Esophagus squamous epithelium (tissue), 5 donors: ENCODE measurements at regions not wholly inside any gene's neighbourhood (a gene's known extent, or its start where the extent isn't known, plus 50 kb on each side); places are given as distances from the start of the nearest gene placed in this dataset.

ENCODE experiments used
- DNase-seq: peaks from one replicate; lab custom pipeline; 2025; lab: John Stamatoyannopoulos, UW
- H3K27ac ChIP-seq, 4 donors: fragments of 200-600 bp; sonication (generic); one replicate each; pipeline ENCODE4 v1.5.1; 2016 to 2019; ENCODE audit warnings: mild to moderate bottlenecking in 1 of 4
- H3K27me3 ChIP-seq, 4 donors: fragments of 200-600 bp; sonication (generic); 1 replicate in 3 of 4; 2 replicates in 1 of 4; pipeline versions ENCODE4 v1.5.1 to v1.6.0; 2017 to 2021; ENCODE audit warnings: antibody characterized with exemption in 1 of 4
- H3K36me3 ChIP-seq, 3 donors: fragments of 200-600 bp; sonication (generic); one replicate each; pipeline ENCODE4 v1.5.1; 2016 to 2019
- H3K4me1 ChIP-seq, 3 donors: fragments of 200-600 bp; sonication (generic); one replicate each; pipeline ENCODE4 v1.5.1; 2017 to 2019
- H3K4me3 ChIP-seq, 4 donors: fragments of 200-600 bp; sonication (generic); 1 replicate in 3 of 4; 2 replicates in 1 of 4; pipeline ENCODE4 v1.5.1; 2016 to 2019; ENCODE audit warnings: mild to moderate bottlenecking in 2 of 4, moderate library complexity in 1 of 4
- H3K9me3 ChIP-seq, 3 donors: fragments of 200-600 bp; sonication (generic); one replicate each; pipeline ENCODE4 v1.5.1; 2016 to 2019
- POLR2A ChIP-seq, 4 donors: fragments of 450-650 bp; IDR thresholded peaks; one replicate each; pipeline ENCODE4 v1.6.1; 2017; ENCODE audit warnings: antibody characterized with exemption in 4 of 4, mild to moderate bottlenecking in 4 of 4, moderate library complexity in 3 of 4
- WGBS, 2 donors: methylation state at CpG; one replicate each; pipeline ENCODE4 v1.1.5; 2018; 5-methylcytosine and 5-hydroxymethylcytosine counted together
- intact Hi-C: fragments of 100-400 bp; cut with DNase I; formaldehyde crosslinking; loops from one replicate; pipeline ENCODE4 v1.15.0; 2022
- TF ChIP-seq, protein P1 (sequence below), 6 experiments: fragments of 450-650 bp in 4 of 6; fragments of 200-600 bp in 2 of 6; sonication (generic) in 2 of 6; IDR thresholded peaks; one replicate each; pipeline ENCODE4 v1.5.1; 2016 to 2019; ENCODE audit warnings: antibody characterized with exemption in 6 of 6, mild to moderate bottlenecking in 4 of 6, moderate library complexity in 4 of 6
- donor health status: DM: yes; HTN: yes; CAD: no.

DNA sequence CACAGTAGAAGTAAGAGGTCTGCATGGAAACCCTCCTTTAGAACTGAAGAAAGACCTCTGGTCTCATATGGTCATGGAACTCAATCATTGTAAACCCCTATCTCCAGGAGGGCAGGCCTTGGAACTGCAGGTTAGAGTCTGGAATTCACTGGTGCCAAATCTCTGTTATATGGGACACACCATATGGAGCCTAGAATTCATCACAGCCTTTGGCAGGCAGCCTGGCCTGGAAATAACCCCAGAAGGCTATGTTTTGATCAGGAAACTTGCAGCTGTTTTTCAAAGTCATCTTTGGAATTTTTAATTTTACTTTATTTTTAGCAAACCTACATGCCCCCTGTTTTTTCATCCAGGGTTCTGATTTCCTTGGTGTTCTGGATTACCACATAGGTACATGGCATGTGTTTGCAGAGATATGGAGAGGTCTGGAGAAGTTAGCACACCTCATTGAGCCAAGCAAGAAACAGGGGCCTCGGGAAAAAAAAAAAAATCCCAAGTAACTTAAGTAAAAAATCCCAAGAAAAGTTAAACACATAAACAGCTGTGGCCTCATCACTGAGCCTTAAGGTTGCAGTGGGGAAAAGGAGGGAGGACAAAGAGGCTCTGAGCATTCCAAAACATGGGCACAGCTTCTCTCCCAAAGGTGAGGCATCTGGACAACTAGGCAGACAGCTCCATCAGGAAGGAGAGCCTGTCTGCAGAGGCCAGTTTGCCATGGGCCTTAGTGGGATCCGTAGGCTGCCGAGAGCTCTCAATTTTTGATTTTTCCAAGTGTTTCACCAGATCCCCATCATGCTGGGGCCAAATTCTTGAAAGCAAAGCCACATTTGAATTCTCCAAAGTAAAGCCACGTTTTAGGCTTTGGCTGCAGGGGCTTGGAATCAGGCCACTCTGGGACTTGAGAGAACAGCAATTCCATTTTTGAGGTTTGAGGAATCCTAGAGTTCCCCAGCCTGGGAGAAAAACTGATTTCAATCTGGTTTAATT, 339.6 kb upstream of the TBX3 start:
- intact Hi-C loops, result no loop called here
- WGBS, 2 donors, result 25 to 89% methylated on average over 2 to 3 of the region's 4 CpGs

DNA sequence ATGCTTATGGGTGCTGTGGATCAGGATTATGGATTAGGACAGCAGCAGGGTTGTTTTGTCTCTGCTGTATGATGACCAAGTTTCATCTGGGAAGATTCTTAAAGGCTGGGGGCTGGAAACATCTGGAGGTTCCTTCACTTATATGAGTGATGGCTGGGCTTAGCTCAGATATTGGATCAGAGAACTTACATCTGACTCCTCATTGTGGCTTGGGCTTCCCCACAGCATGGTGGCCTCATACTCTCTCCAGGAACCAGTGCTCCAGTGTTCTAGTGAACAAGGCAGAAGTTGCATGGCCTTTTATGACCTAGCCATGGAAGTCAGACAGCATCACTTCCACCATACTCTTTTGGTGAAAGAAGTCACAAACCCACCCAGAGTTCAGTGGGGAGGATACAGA, 336.1 kb upstream of the TBX3 start:
- no peaks in the 10 kb centered on the region for H3K36me3 ChIP-seq
- DNase-seq, result no peak
- peaks cover 0 to 10% (median 0%) of the 10 kb centered on the region in 3 donors for H3K9me3 ChIP-seq
- no peaks in the 10 kb centered on the region for H3K27me3 ChIP-seq
- TF ChIP-seq, protein P1, sequence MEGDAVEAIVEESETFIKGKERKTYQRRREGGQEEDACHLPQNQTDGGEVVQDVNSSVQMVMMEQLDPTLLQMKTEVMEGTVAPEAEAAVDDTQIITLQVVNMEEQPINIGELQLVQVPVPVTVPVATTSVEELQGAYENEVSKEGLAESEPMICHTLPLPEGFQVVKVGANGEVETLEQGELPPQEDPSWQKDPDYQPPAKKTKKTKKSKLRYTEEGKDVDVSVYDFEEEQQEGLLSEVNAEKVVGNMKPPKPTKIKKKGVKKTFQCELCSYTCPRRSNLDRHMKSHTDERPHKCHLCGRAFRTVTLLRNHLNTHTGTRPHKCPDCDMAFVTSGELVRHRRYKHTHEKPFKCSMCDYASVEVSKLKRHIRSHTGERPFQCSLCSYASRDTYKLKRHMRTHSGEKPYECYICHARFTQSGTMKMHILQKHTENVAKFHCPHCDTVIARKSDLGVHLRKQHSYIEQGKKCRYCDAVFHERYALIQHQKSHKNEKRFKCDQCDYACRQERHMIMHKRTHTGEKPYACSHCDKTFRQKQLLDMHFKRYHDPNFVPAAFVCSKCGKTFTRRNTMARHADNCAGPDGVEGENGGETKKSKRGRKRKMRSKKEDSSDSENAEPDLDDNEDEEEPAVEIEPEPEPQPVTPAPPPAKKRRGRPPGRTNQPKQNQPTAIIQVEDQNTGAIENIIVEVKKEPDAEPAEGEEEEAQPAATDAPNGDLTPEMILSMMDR (IDR thresholded peaks at IDR 0.05), result no peak
- no peak for TF ChIP-seq POLR2A (IDR thresholded peaks at IDR 0.05)
- H3K4me1 ChIP-seq, result no peaks in the 10 kb centered on the region
- H3K27ac ChIP-seq, result no peak overlapping the region
- no peak overlapping the region for H3K4me3 ChIP-seq
- intact Hi-C loops, result no loop called here

More for the DNA sequence above, 339.6 kb upstream of the TBX3 start:
- Histone ChIP-seq H3K4me1 (no peaks in the 10 kb centered on the region), H3K9me3 (peaks cover 0 to 10% (median 0%) of the 10 kb centered on the region in 3 donors), H3K27ac (no peak overlapping the region), H3K4me3 (no peak overlapping the region), H3K36me3 (no peaks in the 10 kb centered on the region), H3K27me3 (no peaks in the 10 kb centered on the region)
- TF ChIP-seq POLR2A (IDR thresholded peaks at IDR 0.05), result no peak
- TF ChIP-seq, protein P1 (IDR thresholded peaks at IDR 0.05), result no peak
- no peak for DNase-seq

DNA sequence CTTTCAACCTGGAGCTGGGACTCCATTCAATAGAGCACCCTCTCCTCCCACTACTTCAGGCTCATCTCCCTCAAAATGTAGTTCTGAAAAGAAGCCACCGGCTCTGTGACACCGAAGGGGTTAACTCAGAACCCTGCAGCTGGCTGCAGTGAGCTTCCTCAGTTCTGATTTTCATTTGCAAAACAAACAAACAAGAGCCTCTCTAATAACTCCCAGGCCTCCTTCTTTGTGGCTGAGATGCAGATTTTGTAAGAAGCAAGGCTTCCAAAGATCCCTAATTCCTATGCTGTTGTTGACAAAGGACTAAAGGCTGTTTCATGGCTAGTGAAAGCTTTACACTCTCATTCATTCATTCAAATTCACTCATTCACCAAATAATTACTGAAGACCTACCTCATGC, 333.4 kb upstream of the TBX3 start:
- H3K27ac ChIP-seq, result no peak overlapping the region
- DNase-seq, result no peak
- WGBS, 2 donors, result 48 to 78% methylated on average over 2 of the region's 2 CpGs
- H3K4me3 ChIP-seq, result no peak overlapping the region
- intact Hi-C loops, result no loop called here
- TF ChIP-seq, protein P1 (IDR thresholded peaks at IDR 0.05), result no peak
- no peak for TF ChIP-seq POLR2A (IDR thresholded peaks at IDR 0.05)
- peaks cover 0 to 16% (median 0%) of the 10 kb centered on the region in 4 donors for H3K27me3 ChIP-seq
- H3K9me3 ChIP-seq, result peaks cover 0 to 10% (median 0%) of the 10 kb centered on the region in 3 donors
- no peaks in the 10 kb centered on the region for H3K36me3 ChIP-seq
- H3K4me1 ChIP-seq, result peaks cover 0 to 5% (median 0%) of the 10 kb centered on the region in 3 donors

- intact Hi-C loops, result no loop called here
- 43 to 46% methylated on average over 15 of the region's 15 CpGs for WGBS, 2 donors
- no peaks in the 10 kb centered on the region for H3K36me3 ChIP-seq
- H3K27me3 ChIP-seq, result peaks cover 0 to 16% (median 0%) of the 10 kb centered on the region in 4 donors
- TF ChIP-seq POLR2A (IDR thresholded peaks at IDR 0.05), result no peak
- TF ChIP-seq, protein P1 (IDR thresholded peaks at IDR 0.05), result no peak
- H3K4me3 ChIP-seq, result no peak overlapping the region
- peak overlapping the region in 1 of 4 donors; percentile 44 for H3K27ac ChIP-seq
- DNase-seq, result no peak
- H3K9me3 ChIP-seq, result no peaks in the 10 kb centered on the region
- H3K4me1 ChIP-seq, result peaks cover 0 to 5% (median 0%) of the 10 kb centered on the region in 3 donors
These were observed 329.4 kb upstream of the TBX3 start for GRCh38 chr12:115013236-115013981.
